ENCODE measurements at regions not wholly inside any gene's neighbourhood (a gene's known extent, or its start where the extent isn't known, plus 50 kb on each side); places are given as distances from the start of the nearest gene placed in this dataset.

DNA sequence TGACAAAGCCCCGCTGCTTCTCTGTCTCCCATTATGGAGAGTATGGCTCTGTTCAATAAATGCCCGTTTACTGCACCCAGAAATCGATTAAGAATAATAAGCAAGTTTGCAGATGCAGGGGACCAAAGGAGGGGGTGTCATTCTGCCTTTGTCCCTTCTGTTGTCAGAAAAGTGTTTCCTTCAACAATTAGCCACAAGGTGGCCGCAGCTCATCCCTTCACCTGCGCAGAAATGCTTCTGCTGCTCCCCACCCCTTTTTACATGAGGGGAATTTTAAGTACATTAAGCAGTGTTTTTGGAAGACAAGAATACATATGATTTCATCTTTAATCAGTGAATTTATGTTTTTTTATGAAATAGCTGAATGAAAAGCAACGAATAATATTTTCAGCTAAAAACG is 175.6 kb upstream of the ARX start:
- Histone ChIP-seq H2AFZ (ENCODE audit: low read depth, low read length, severe bottlenecking) (no peak overlapping the region), H4K20me1 (ENCODE audit: low read depth, low read length) (no peaks in the 10 kb centered on the region), H3K79me2 (ENCODE audit: insufficient read depth, low read length) (no peaks in the 10 kb centered on the region), H3K4me3 (ENCODE audit: insufficient read depth, low read length, poor library complexity, severe bottlenecking) (no peak overlapping the region), H3K4me2 (ENCODE audit: low read depth, low read length, poor library complexity, severe bottlenecking) (no peak overlapping the region), H3K27ac (ENCODE audit: low read depth, low read length) (no peak overlapping the region), H3K36me3 (ENCODE audit: low read length) (no peaks in the 10 kb centered on the region), H3K9me3 (ENCODE audit: insufficient read depth, low read length) (no peaks in the 10 kb centered on the region), H3K27me3 (ENCODE audit: low read length) (no peaks in the 10 kb centered on the region), H3K9ac (ENCODE audit: low read length) (no peak overlapping the region), H3F3A (ENCODE audit: insufficient read depth) (no peaks in the 10 kb centered on the region), H3K9me2 (replicated peaks; ENCODE audit: insufficient read depth, low read length) (no peaks in the 10 kb centered on the region)
- TF ChIP-seq EZH2phosphoT487 (conservative IDR thresholded peaks at IDR 0.05; ENCODE audit: low read length) = no peak
- TF ChIP-seq CTCF (IDR thresholded peaks at IDR 0.05; ENCODE audit: insufficient read depth, low read length, poor library complexity, severe bottlenecking) = no peak

- Histone ChIP-seq H3K79me2 (ENCODE audit: insufficient read depth, low read length) (no peaks in the 10 kb centered on the region), H3K27me3 (ENCODE audit: low read length) (no peaks in the 10 kb centered on the region), H3K4me3 (ENCODE audit: insufficient read depth, low read length, poor library complexity, severe bottlenecking) (no peak overlapping the region), H3K9ac (ENCODE audit: low read length) (no peak overlapping the region), H2AFZ (ENCODE audit: low read depth, low read length, severe bottlenecking) (no peak overlapping the region), H4K20me1 (ENCODE audit: low read depth, low read length) (no peaks in the 10 kb centered on the region), H3K36me3 (ENCODE audit: low read length) (no peaks in the 10 kb centered on the region), H3K4me2 (ENCODE audit: low read depth, low read length, poor library complexity, severe bottlenecking) (no peak overlapping the region), H3F3A (ENCODE audit: insufficient read depth) (no peaks in the 10 kb centered on the region), H3K9me3 (ENCODE audit: insufficient read depth, low read length) (no peaks in the 10 kb centered on the region), H3K9me2 (replicated peaks; ENCODE audit: insufficient read depth, low read length) (no peaks in the 10 kb centered on the region), H3K27ac (ENCODE audit: low read depth, low read length) (no peak overlapping the region)
- TF ChIP-seq EZH2phosphoT487 (conservative IDR thresholded peaks at IDR 0.05; ENCODE audit: low read length) (no peak), CTCF (IDR thresholded peaks at IDR 0.05; ENCODE audit: insufficient read depth, low read length, poor library complexity, severe bottlenecking) (no peak)
Measured at GRCh38 chrX:25181775-25182174, 166.0 kb upstream of the ARX start.

GRCh38 chrX:25180242-25180641 is 164.5 kb upstream of the ARX start:
- Histone ChIP-seq H2AFZ (ENCODE audit: low read depth, low read length, severe bottlenecking) (no peak overlapping the region), H3K4me2 (ENCODE audit: low read depth, low read length, poor library complexity, severe bottlenecking) (no peak overlapping the region), H3K36me3 (ENCODE audit: low read length) (no peaks in the 10 kb centered on the region), H3K9ac (ENCODE audit: low read length) (no peak overlapping the region), H3K9me2 (replicated peaks; ENCODE audit: insufficient read depth, low read length) (no peaks in the 10 kb centered on the region), H3K9me3 (ENCODE audit: insufficient read depth, low read length) (no peaks in the 10 kb centered on the region), H3K27ac (ENCODE audit: low read depth, low read length) (no peak overlapping the region), H3K27me3 (ENCODE audit: low read length) (no peaks in the 10 kb centered on the region), H3K4me3 (ENCODE audit: insufficient read depth, low read length, poor library complexity, severe bottlenecking) (no peak overlapping the region), H3F3A (ENCODE audit: insufficient read depth) (no peaks in the 10 kb centered on the region), H4K20me1 (ENCODE audit: low read depth, low read length) (no peaks in the 10 kb centered on the region), H3K79me2 (ENCODE audit: insufficient read depth, low read length) (no peaks in the 10 kb centered on the region)
- TF ChIP-seq EZH2phosphoT487 (conservative IDR thresholded peaks at IDR 0.05; ENCODE audit: low read length) (no peak), CTCF (IDR thresholded peaks at IDR 0.05; ENCODE audit: insufficient read depth, low read length, poor library complexity, severe bottlenecking) (no peak)

GRCh38 chrX:25178555-25178954 is 162.8 kb upstream of the ARX start:
- no peak overlapping the region for H3K4me2 ChIP-seq (ENCODE audit: low read depth, low read length, poor library complexity, severe bottlenecking)

More at GRCh38 chrX:25178555-25178954, 162.8 kb upstream of the ARX start:
- Histone ChIP-seq H3K9ac (ENCODE audit: low read length) (no peak overlapping the region), H4K20me1 (ENCODE audit: low read depth, low read length) (no peaks in the 10 kb centered on the region), H3K36me3 (ENCODE audit: low read length) (no peaks in the 10 kb centered on the region), H3K9me3 (ENCODE audit: insufficient read depth, low read length) (no peaks in the 10 kb centered on the region), H3K79me2 (ENCODE audit: insufficient read depth, low read length) (no peaks in the 10 kb centered on the region), H3K9me2 (replicated peaks; ENCODE audit: insufficient read depth, low read length) (no peaks in the 10 kb centered on the region), H3K27ac (ENCODE audit: low read depth, low read length) (no peak overlapping the region), H2AFZ (ENCODE audit: low read depth, low read length, severe bottlenecking) (no peak overlapping the region), H3K4me3 (ENCODE audit: insufficient read depth, low read length, poor library complexity, severe bottlenecking) (no peak overlapping the region), H3K27me3 (ENCODE audit: low read length) (no peaks in the 10 kb centered on the region), H3F3A (ENCODE audit: insufficient read depth) (no peaks in the 10 kb centered on the region)
- TF ChIP-seq CTCF (IDR thresholded peaks at IDR 0.05; ENCODE audit: insufficient read depth, low read length, poor library complexity, severe bottlenecking) (no peak), EZH2phosphoT487 (conservative IDR thresholded peaks at IDR 0.05; ENCODE audit: low read length) (no peak)
